ENCODE measurements at regions not wholly inside any gene's neighbourhood (a gene's known extent, or its start where the extent isn't known, plus 50 kb on each side); places are given as distances from the start of the nearest gene placed in this dataset.
"Not testable (repeated sequence)": the region's sequence is repeated elsewhere in the genome, so short reads cannot be mapped to it uniquely, and the experiment has no call there.

GRCh38 chr15:58362262-58362922 is 69.4 kb upstream of the LIPC start:
- no peak overlapping the region for H3K27ac ChIP-seq
- TF ChIP-seq CTCF (IDR thresholded peaks at IDR 0.05) (no peak), ZFX (IDR thresholded peaks at IDR 0.05; ENCODE audit: borderline replicate concordance) (no peak)

GRCh38 chr15:58363118-58363517 is 68.7 kb upstream of the LIPC start:
- not testable (repeated sequence) for H3K27ac ChIP-seq

DNA sequence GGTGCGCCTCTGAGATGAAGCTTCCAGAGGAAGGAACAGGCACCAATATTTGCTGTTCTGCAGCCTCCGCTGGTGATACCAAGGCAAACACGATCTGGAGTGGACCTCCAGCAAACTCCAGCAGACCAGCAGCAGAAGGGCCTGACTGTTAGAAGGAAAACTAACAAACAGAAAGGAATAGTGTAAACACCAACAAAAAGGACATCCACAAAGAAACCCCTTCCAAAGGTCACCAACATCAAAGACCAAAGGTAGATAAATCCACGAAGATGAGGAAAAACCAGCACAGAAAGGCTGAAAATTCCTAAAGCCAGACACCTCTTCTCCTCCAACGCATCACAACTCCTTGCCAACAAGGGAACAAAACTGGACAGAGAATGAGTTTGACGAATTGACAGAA is 68.1 kb upstream of the LIPC start:
- not testable (repeated sequence) for H3K27ac ChIP-seq

GRCh38 chr15:58365098-58365497 is 66.7 kb upstream of the LIPC start:
- H3K27ac ChIP-seq = not testable (repeated sequence)

- TF ChIP-seq ZFX (IDR thresholded peaks at IDR 0.05; ENCODE audit: borderline replicate concordance) = no peak
- TF ChIP-seq CTCF (IDR thresholded peaks at IDR 0.05) = no peak
- H3K27ac ChIP-seq = no peak overlapping the region
Measured at GRCh38 chr15:58369261-58369701, 62.5 kb upstream of the LIPC start.

DNA sequence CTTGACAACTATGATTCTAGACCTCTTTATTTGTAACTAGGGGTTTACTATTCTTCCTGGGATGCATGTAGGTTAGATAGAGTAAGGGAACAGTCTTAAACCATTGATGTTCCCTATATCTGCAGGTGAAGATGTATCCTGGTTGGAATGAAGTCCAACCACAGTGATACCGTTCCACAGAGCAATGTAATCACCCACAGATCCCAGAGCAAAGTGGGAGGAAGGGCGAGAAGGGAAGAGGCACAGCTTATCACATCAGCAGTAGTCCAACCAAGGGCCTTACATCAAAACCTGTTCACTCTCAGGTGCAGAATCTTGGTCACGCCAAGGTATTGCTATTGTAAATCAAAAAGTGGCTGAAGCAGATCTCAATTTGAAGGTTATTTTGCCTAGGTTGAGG is 61.8 kb upstream of the LIPC start:
- no peak overlapping the region for H3K27ac ChIP-seq

GRCh38 chr15:58374147-58374546 is 57.6 kb upstream of the LIPC start:
- no peak overlapping the region for H3K27ac ChIP-seq
- no peak for TF ChIP-seq CTCF (IDR thresholded peaks at IDR 0.05)
- no peak for TF ChIP-seq ZFX (IDR thresholded peaks at IDR 0.05; ENCODE audit: borderline replicate concordance)

More for the DNA sequence above, 61.8 kb upstream of the LIPC start:
- TF ChIP-seq ZFX (IDR thresholded peaks at IDR 0.05; ENCODE audit: borderline replicate concordance) = no peak
- TF ChIP-seq CTCF (IDR thresholded peaks at IDR 0.05) = no peak

DNA sequence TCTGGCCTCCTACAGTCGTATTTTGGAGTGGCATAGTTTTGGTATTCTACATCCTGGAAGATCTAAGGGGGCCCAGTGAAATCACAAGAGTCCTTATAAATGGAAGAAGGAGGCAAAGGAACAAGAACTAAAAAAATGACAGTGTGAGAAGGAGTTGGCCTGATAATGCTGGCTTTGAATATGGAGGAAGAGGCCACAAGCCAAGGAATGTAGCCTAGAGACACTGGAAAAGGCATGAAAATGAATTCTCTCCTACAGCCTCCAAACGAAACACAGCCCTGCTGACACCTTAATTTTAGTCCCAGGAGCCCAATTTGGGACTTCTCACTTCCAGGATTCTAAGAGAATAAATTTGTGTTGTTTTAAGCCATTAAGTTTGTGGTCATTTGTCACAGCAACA is 54.6 kb upstream of the LIPC start:
- H3K27ac ChIP-seq = no peak overlapping the region
- no peak for TF ChIP-seq ZFX (IDR thresholded peaks at IDR 0.05; ENCODE audit: borderline replicate concordance)
- TF ChIP-seq CTCF (IDR thresholded peaks at IDR 0.05) = no peak

DNA sequence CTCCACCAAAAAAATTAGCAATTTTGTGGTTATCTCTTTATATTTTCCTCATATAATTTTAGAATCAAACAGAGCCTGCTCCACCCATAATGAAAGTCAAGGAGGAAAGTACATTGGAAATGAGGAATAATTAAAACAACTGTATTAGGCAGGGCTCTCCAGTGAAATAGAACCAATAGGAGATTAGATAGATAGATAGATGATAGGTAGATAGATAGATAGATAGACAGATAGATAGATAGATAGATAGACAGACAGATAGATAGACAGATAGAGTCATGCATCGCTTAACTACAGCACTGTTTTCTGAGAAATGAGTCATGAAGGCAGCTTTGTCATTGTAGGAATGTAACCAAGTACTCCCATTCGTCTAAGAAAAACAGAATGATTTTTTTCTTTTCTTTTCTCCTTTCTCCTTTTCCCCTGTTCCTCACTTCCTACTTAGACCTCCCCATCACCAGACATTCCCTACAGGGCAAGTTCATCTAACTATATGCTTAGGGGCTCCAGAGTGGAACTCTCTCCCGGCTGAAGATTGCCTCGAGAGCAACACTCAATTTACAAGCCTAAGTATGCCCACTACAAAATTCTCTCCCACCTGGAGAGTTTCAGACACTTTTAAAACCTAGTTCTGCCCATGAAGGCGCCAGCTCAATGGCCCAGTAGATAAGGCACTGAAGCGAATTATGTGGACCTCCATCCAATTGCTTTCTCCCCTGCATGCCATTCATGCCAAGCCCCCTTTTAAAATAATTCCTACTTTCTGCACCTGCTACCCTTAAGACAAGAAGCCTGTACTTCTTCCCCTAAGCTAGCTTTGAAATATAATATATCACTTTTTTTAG is 53.3 kb upstream of the LIPC start:
- no peak overlapping the region for H3K27ac ChIP-seq
- TF ChIP-seq ZFX (IDR thresholded peaks at IDR 0.05; ENCODE audit: borderline replicate concordance) = no peak
- no peak for TF ChIP-seq CTCF (IDR thresholded peaks at IDR 0.05)

DNA sequence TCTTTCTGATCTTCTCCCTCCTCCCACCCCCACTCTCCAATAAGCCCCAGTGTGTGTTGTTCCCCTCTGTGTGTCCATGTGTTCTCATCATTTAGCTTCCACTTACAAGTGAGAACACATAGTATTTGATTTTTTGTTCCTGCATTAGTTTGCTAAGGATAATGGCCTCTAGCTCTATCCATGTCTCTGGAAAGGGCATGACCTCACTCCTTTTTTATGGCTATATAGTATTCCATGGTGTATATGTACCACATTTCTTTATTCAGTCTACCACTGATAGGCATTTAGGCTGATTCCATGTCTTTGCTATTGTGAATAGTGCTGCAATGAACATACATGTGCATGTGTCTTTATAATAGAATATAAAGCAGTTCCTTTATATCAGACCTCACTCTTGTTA is 52.3 kb upstream of the LIPC start:
- H3K27ac ChIP-seq = not testable (repeated sequence)
